Smooth muscle cell (in vitro differentiated cells): ENCODE measurements at regions not wholly inside any gene's neighbourhood (a gene's known extent, or its start where the extent isn't known, plus 50 kb on each side); places are given as distances from the start of the nearest gene placed in this dataset.

ENCODE experiments used
- DNase-seq: peaks from one replicate; lab custom pipeline; 2025; ENCODE audit not compliant: unreplicated experiment; lab: John Stamatoyannopoulos, UW
- H2AFZ ChIP-seq: fragments of 200-600 bp; sonication (generic); 2 replicates; pipeline ENCODE4 v1.6.0; 2016; ENCODE audit warnings: antibody characterized with exemption, low read depth, mild to moderate bottlenecking
- H3F3A ChIP-seq: fragments of 200-600 bp; sonication (generic); 2 replicates; pipeline ENCODE4 v1.6.0; 2017; ENCODE audit warnings: antibody characterized with exemption, low read depth
- H3K27ac ChIP-seq: fragments of 200-600 bp; sonication (generic); 2 replicates; pipeline ENCODE4 v1.5.1; 2016; ENCODE audit warnings: low read depth, mild to moderate bottlenecking
- H3K27me3 ChIP-seq: fragments of 200-600 bp; sonication (generic); 2 replicates; pipeline ENCODE4 v1.6.1; 2016; ENCODE audit warnings: low read depth, mild to moderate bottlenecking
- H3K36me3 ChIP-seq: fragments of 200-600 bp; sonication (generic); 2 replicates; pipeline ENCODE4 v1.5.1; 2016; ENCODE audit warnings: low read depth
- H3K4me1 ChIP-seq: fragments of 200-600 bp; sonication (generic); 2 replicates; pipeline ENCODE4 v1.5.1; 2016; ENCODE audit warnings: low read depth
- H3K4me2 ChIP-seq: fragments of 200-600 bp; sonication (generic); 2 replicates; pipeline ENCODE4 v1.6.0; 2016; ENCODE audit warnings: mild to moderate bottlenecking
- H3K4me3 ChIP-seq: fragments of 200-600 bp; sonication (generic); 2 replicates; pipeline ENCODE4 v1.5.1; 2016; ENCODE audit warnings: mild to moderate bottlenecking
- H3K79me2 ChIP-seq: fragments of 200-600 bp; sonication (generic); 2 replicates; pipeline ENCODE4 v1.6.0; 2016; ENCODE audit warnings: low read depth, mild to moderate bottlenecking
- H3K9ac ChIP-seq: fragments of 200-600 bp; sonication (generic); 2 replicates; pipeline ENCODE4 v1.6.0; 2016; ENCODE audit warnings: low read depth
- H3K9me3 ChIP-seq: fragments of 200-600 bp; sonication (generic); replicated peaks from 2 replicates; pipeline ENCODE4 v1.5.1; 2016; ENCODE audit warnings: low read depth
- H4K20me1 ChIP-seq: fragments of 200-600 bp; sonication (generic); 2 replicates; pipeline ENCODE4 v1.6.0; 2016; ENCODE audit warnings: low read depth
- WGBS: methylation state at CpG from one replicate; pipeline ENCODE4 v1.1.7; 2016; ENCODE audit warnings: low lambda C conversion rate; 5-methylcytosine and 5-hydroxymethylcytosine counted together
- TF ChIP-seq, protein P1 (sequence below): fragments of 200-600 bp; sonication (generic); IDR thresholded peaks from 2 replicates; pipeline ENCODE4 v1.5.1; 2017; ENCODE audit warnings: borderline replicate concordance, mild to moderate bottlenecking, antibody characterized with exemption; ENCODE audit not compliant: insufficient read depth, poor library complexity, severe bottlenecking

- DNase-seq: no peak
- H3K79me2 ChIP-seq: no peaks in the 10 kb centered on the region
- TF ChIP-seq, protein P1, sequence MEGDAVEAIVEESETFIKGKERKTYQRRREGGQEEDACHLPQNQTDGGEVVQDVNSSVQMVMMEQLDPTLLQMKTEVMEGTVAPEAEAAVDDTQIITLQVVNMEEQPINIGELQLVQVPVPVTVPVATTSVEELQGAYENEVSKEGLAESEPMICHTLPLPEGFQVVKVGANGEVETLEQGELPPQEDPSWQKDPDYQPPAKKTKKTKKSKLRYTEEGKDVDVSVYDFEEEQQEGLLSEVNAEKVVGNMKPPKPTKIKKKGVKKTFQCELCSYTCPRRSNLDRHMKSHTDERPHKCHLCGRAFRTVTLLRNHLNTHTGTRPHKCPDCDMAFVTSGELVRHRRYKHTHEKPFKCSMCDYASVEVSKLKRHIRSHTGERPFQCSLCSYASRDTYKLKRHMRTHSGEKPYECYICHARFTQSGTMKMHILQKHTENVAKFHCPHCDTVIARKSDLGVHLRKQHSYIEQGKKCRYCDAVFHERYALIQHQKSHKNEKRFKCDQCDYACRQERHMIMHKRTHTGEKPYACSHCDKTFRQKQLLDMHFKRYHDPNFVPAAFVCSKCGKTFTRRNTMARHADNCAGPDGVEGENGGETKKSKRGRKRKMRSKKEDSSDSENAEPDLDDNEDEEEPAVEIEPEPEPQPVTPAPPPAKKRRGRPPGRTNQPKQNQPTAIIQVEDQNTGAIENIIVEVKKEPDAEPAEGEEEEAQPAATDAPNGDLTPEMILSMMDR: no peak
- H3K4me3 ChIP-seq: no peak overlapping the region
- H3K27ac ChIP-seq: no peak overlapping the region
- no peaks in the 10 kb centered on the region for H3K4me1 ChIP-seq
- no peak overlapping the region for H2AFZ ChIP-seq
- no peaks in the 10 kb centered on the region for H4K20me1 ChIP-seq
- no peak overlapping the region for H3K9ac ChIP-seq
- no peaks in the 10 kb centered on the region for H3K36me3 ChIP-seq
- 90% methylated on average over 2 of the region's 2 CpGs for WGBS
- no peaks in the 10 kb centered on the region for H3K27me3 ChIP-seq
- H3K9me3 ChIP-seq: no peaks in the 10 kb centered on the region
- no peak overlapping the region for H3K4me2 ChIP-seq
- H3F3A ChIP-seq: no peaks in the 10 kb centered on the region
These were observed 68.0 kb downstream of the AVPR1A start for GRCh38 chr12:63083046-63083445.

DNA sequence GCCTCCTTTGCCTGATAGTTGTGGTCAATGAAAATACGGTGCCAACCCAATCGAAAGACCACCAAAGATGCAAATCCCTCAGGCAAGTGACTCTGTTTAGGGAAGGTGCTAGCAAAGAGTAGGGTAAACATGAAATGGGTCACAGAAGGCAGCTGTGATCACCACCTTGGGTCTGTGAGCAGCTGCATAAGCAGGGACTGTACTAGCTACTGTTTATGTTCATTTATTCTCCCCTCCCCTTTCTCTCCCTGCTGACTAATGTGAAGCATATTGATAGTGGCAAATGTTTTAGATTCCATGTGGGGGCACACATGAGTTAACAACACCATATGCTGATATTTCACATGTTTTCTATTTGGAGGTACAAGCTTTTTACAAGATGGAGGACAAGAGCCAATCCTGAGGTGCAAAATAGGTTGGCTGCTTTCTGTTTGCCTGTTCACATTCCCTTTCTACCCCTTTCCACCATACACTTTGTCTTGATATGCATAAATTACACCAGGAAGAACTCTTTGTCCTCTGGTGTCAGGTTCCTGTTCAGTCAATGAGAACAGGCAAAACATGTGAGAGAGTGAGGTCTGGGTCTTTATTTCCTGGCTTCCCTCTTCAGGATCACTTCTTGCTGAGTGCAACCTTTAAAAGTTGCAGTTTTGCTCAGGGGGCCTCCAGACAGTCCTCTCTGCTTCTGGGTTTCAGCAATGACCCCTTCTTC lies 71.1 kb downstream of the AVPR1A start:
- 98% methylated on average over 2 of the region's 2 CpGs for WGBS
- no peak for DNase-seq
- Histone ChIP-seq H3K9me3 (no peaks in the 10 kb centered on the region), H3K4me3 (no peak overlapping the region), H3K4me1 (no peaks in the 10 kb centered on the region), H3K27me3 (no peaks in the 10 kb centered on the region), H3K4me2 (no peak overlapping the region), H3F3A (no peaks in the 10 kb centered on the region), H3K27ac (no peak overlapping the region), H3K36me3 (no peaks in the 10 kb centered on the region), H3K79me2 (no peaks in the 10 kb centered on the region), H2AFZ (no peak overlapping the region), H4K20me1 (no peaks in the 10 kb centered on the region), H3K9ac (no peak overlapping the region)
- TF ChIP-seq, protein P1: no peak

DNA sequence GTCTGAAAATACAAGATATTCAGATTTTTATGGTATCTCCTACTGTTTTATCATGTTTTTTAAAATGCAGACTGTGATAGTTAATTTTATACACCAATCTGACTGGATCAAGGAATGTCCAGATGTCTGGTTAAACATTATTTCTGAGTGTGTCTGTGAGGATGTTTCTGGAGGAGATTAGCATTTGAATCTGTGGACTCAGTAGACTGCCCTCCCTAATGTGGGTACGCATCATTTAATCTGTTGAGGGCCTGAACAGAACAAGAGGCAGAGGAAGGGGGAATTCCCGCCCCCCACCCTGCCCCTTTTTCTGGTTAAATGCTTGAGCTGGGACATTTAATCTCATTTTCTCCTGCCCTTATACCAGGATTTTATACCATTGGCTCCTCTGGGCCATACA lies 72.1 kb downstream of the AVPR1A start:
- TF ChIP-seq, protein P1: no peak
- Histone ChIP-seq H3K79me2 (no peaks in the 10 kb centered on the region), H3K27ac (no peak overlapping the region), H3K4me2 (no peak overlapping the region), H3K4me3 (no peak overlapping the region), H3K27me3 (no peaks in the 10 kb centered on the region), H3K4me1 (no peaks in the 10 kb centered on the region), H3K36me3 (no peaks in the 10 kb centered on the region), H2AFZ (no peak overlapping the region), H3K9me3 (no peaks in the 10 kb centered on the region), H4K20me1 (no peaks in the 10 kb centered on the region), H3F3A (no peaks in the 10 kb centered on the region), H3K9ac (no peak overlapping the region)
- no peak for DNase-seq
- WGBS: 94% methylated on average over 2 of the region's 2 CpGs

- no peak overlapping the region for H2AFZ ChIP-seq
- TF ChIP-seq, protein P1: no peak
- H3K9me3 ChIP-seq: no peaks in the 10 kb centered on the region
- 74% methylated on average over 3 of the region's 3 CpGs for WGBS
- no peaks in the 10 kb centered on the region for H3K36me3 ChIP-seq
- H3K9ac ChIP-seq: no peak overlapping the region
- no peak for DNase-seq
- no peak overlapping the region for H3K4me3 ChIP-seq
- H3K27ac ChIP-seq: no peak overlapping the region
- no peaks in the 10 kb centered on the region for H4K20me1 ChIP-seq
- H3K27me3 ChIP-seq: no peaks in the 10 kb centered on the region
- H3K79me2 ChIP-seq: no peaks in the 10 kb centered on the region
- no peaks in the 10 kb centered on the region for H3F3A ChIP-seq
- no peak overlapping the region for H3K4me2 ChIP-seq
- H3K4me1 ChIP-seq: no peaks in the 10 kb centered on the region
These were observed 75.5 kb downstream of the AVPR1A start for GRCh38 chr12:63075376-63076060.
